Parathyroid adenoma (tissue), 2 donors: ENCODE measurements at regions not wholly inside any gene's neighbourhood (a gene's known extent, or its start where the extent isn't known, plus 50 kb on each side); places are given as distances from the start of the nearest gene placed in this dataset.

Experiments used
- H2AFZ ChIP-seq: fragments of 300-600 bp; sonication (generic); one replicate; pipeline ENCODE4 v1.7.0; 2017; ENCODE audit warnings: antibody characterized with exemption, mild to moderate bottlenecking
- H3K27ac ChIP-seq: fragments of 300-600 bp; sonication (generic); one replicate; pipeline ENCODE4 v1.7.0; 2017
- H3K27me3 ChIP-seq: fragments of 300-600 bp; sonication (generic); one replicate; pipeline ENCODE4 v1.7.0; 2017; ENCODE audit warnings: low read length; ENCODE audit not compliant: control insufficient read depth, insufficient read depth
- H3K36me3 ChIP-seq: fragments of 300-600 bp; sonication (generic); one replicate; pipeline ENCODE4 v1.7.0; 2017; ENCODE audit warnings: low read length; ENCODE audit not compliant: control insufficient read depth, insufficient read depth
- H3K4me1 ChIP-seq: fragments of 300-600 bp; sonication (generic); one replicate; pipeline ENCODE4 v1.7.0; 2017; ENCODE audit warnings: control low read depth
- H3K4me2 ChIP-seq: fragments of 300-600 bp; sonication (generic); one replicate; pipeline ENCODE4 v1.7.0; 2017; ENCODE audit warnings: low read length
- H3K4me3 ChIP-seq: fragments of 300-600 bp; sonication (generic); one replicate; pipeline ENCODE4 v1.7.0; 2017; ENCODE audit warnings: low read depth, low read length
- H3K79me2 ChIP-seq: fragments of 300-600 bp; sonication (generic); one replicate; pipeline ENCODE4 v1.7.0; 2017; ENCODE audit warnings: control low read depth
- H3K9ac ChIP-seq: fragments of 300-600 bp; sonication (generic); one replicate; pipeline ENCODE4 v1.7.0; 2017; ENCODE audit warnings: mild to moderate bottlenecking
- H3K9me3 ChIP-seq: fragments of 300-600 bp; sonication (generic); one replicate; pipeline ENCODE4 v1.7.0; 2017; ENCODE audit warnings: low read length; ENCODE audit not compliant: control insufficient read depth
- CTCF ChIP-seq: fragments of 300-600 bp; sonication (generic); IDR thresholded peaks from one replicate; pipeline ENCODE4 v1.7.0; 2017; ENCODE audit warnings: antibody characterized with exemption, mild to moderate bottlenecking
- donor health status: primary hyperparathyroidism.

- no peak for TF ChIP-seq CTCF
Observed at GRCh38 chr16:66161269-66161668, 205.2 kb upstream of the CDH5 start.

GRCh38 chr16:66159987-66160386, 206.5 kb upstream of the CDH5 start:
- no peak for TF ChIP-seq CTCF
- no peak overlapping the region for H3K9ac ChIP-seq
- no peak overlapping the region for H2AFZ ChIP-seq
- H3K27me3 ChIP-seq: no peaks in the 10 kb centered on the region
- H3K27ac ChIP-seq: no peak overlapping the region
- H3K9me3 ChIP-seq: no peaks in the 10 kb centered on the region
- H3K4me1 ChIP-seq: peaks cover 21% of the 10 kb centered on the region
- no peaks in the 10 kb centered on the region for H3K79me2 ChIP-seq
- no peak overlapping the region for H3K4me2 ChIP-seq
- H3K4me3 ChIP-seq: no peak overlapping the region
- H3K36me3 ChIP-seq: no peaks in the 10 kb centered on the region

More at GRCh38 chr16:66161269-66161668, 205.2 kb upstream of the CDH5 start:
- Histone ChIP-seq H3K27ac (no peak overlapping the region), H3K4me1 (peaks cover 29% of the 10 kb centered on the region), H3K4me3 (no peak overlapping the region), H3K9me3 (no peaks in the 10 kb centered on the region), H3K4me2 (no peak overlapping the region), H3K79me2 (no peaks in the 10 kb centered on the region), H2AFZ (peak overlapping the region; percentile 28), H3K9ac (no peak overlapping the region), H3K36me3 (no peaks in the 10 kb centered on the region), H3K27me3 (no peaks in the 10 kb centered on the region)

- H3K4me3 ChIP-seq: no peak overlapping the region
- H3K79me2 ChIP-seq: no peaks in the 10 kb centered on the region
- H3K27me3 ChIP-seq: no peaks in the 10 kb centered on the region
- H3K9ac ChIP-seq: no peak overlapping the region
- no peaks in the 10 kb centered on the region for H3K36me3 ChIP-seq
- H2AFZ ChIP-seq: no peak overlapping the region
- no peak for TF ChIP-seq CTCF
- no peaks in the 10 kb centered on the region for H3K9me3 ChIP-seq
- H3K4me1 ChIP-seq: peaks cover 10% of the 10 kb centered on the region
- H3K27ac ChIP-seq: no peak overlapping the region
- H3K4me2 ChIP-seq: no peak overlapping the region
Observed at GRCh38 chr16:66156538-66156937, 210.0 kb upstream of the CDH5 start.

GRCh38 chr16:66155933-66156332, 210.6 kb upstream of the CDH5 start:
- H3K4me2 ChIP-seq: no peak overlapping the region
- H3K36me3 ChIP-seq: no peaks in the 10 kb centered on the region
- H3K9ac ChIP-seq: no peak overlapping the region
- TF ChIP-seq CTCF: no peak
- no peak overlapping the region for H3K27ac ChIP-seq
- no peaks in the 10 kb centered on the region for H3K9me3 ChIP-seq
- H3K79me2 ChIP-seq: no peaks in the 10 kb centered on the region
- no peak overlapping the region for H3K4me3 ChIP-seq
- H3K4me1 ChIP-seq: peaks cover 14% of the 10 kb centered on the region
- H3K27me3 ChIP-seq: no peaks in the 10 kb centered on the region
- H2AFZ ChIP-seq: no peak overlapping the region

GRCh38 chr16:66154801-66155200, 211.7 kb upstream of the CDH5 start:
- H3K9ac ChIP-seq: no peak overlapping the region
- H3K79me2 ChIP-seq: no peaks in the 10 kb centered on the region
- TF ChIP-seq CTCF: no peak
- H3K9me3 ChIP-seq: no peaks in the 10 kb centered on the region
- no peak overlapping the region for H3K4me3 ChIP-seq
- no peaks in the 10 kb centered on the region for H3K36me3 ChIP-seq
- no peak overlapping the region for H3K4me2 ChIP-seq
- H2AFZ ChIP-seq: no peak overlapping the region
- H3K4me1 ChIP-seq: peaks cover 22% of the 10 kb centered on the region
- H3K27me3 ChIP-seq: no peaks in the 10 kb centered on the region
- H3K27ac ChIP-seq: no peak overlapping the region
